NOMO-1 treated with DMSO at 0.1 percent for 48 hours (cell line): ENCODE measurements at regions not wholly inside any gene's neighbourhood (a gene's known extent, or its start where the extent isn't known, plus 50 kb on each side); places are given as distances from the start of the nearest gene placed in this dataset.
"Not testable (repeated sequence)": the region's sequence is repeated elsewhere in the genome, so short reads cannot be mapped to it uniquely, and the experiment has no call there.

Experiments
- DNase-seq: peaks from one replicate; lab custom pipeline; 2025; ENCODE audit not compliant: unreplicated experiment; lab: John Stamatoyannopoulos, UW

DNA sequence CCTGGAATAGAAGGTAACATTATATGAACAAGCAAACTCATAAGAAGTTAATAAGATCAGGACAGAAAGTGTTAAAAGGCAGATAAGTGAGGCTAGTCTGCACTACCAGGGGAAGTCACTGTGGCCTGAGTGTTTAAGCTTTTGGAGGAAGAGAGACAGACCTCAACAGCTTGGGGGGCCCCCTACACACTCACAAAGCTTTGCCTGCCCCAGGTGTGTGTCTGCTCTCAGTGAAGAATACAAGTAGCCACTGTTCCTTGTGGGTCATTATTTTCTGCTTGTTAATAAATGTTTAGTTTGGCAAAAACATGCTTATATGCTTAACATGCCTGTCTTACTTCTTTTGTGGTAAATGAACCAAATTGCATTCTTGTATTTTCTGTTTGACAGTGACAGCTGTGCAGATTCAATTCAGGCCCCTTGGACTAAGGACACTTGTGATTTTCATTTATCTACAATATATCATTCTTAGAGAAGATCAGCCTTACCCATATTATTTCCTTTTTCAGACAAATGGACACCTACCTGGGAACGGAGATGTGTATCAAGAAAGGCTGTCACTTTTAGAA is 50.7 kb upstream of the C12orf71 start:
- no peak for DNase-seq

DNA sequence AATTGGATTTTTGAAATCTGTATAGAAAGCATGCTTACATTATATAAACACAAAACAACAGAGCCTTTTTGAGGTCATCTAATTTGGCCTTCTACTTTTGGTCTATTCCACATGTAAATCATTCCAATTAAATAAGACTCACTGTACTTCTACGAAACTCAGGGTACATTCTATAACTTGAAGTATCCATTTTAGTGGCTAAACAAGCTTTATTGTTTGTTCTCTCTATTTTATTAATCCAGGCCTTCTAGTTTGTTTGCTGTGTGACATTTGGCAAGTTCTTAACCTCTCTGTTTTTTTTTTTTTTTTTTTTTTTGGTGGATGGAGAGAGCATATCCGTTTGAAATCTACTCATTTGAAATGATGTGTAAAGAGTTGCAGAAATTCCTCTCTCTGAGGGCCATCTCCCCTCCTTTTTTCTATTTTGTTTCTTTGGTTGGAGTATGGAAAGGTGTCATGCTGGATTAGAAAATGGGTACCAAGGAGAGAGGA is 58.1 kb upstream of the C12orf71 start:
- DNase-seq, result no peak

DNA sequence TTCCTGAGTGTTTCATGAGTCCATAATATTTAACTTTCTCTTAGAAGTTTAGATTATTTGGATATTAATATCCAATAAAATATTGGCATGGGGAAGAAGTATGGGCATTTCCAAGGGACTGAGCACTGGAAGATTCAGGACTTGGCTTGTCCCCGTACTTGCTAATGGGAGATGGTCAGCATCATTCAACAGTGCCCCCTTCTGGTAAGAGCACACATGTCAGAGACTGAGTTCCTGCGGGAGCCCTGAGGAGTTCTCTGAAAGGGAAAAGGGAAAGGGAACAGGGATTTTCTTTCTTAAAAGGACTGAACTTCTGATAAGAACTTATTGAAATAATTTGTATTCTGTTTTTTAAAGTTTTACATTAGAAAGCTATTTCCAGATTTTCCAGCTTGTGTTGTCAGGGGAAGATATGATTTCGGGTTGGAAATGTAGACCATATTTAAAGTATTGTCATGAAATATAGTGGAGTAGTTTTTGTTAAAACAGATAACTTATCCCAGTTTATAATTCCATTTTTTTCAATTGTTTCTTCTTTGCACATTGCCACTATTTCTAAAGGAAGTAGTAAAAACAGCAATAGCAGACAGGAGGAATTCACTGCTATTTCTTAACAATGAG is 59.8 kb upstream of the C12orf71 start:
- peak; percentile 45 for DNase-seq

DNA sequence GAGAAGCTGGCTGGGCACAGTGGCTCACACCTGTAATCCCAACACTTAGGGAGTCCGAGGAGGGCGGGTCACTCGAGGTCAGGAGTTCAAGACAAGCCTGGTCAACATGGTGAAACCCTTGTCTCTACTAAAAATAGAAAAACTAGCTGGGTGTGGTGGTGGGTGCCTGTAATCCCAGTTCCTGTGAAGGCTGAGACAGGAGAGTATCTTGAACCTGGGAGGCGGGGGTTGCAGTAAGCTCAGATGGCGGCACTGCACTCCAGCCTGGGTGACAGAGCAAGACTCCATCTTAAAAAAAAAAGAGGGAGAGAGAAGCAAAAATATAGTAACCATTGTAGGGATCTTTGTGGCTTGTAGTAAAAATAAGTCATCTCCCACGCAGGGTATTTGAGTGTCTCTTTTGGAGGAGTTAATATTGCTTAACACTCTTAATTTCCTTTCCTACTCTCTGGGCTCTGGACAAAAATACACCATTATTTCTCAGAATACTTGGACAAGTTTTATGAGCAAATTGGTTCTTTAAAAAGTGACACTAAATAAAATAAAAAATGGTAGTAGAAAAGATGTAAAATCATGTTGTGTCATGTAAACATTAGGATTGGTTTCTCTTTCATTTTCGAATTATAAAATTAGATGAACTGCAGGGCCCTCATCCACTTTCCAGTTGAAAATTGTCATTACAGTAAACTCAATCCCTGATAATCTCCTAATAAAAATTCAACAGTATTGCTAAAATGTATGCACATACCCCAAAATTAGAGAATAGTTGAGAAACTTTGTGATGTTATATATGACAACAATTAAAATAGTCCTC is 61.1 kb upstream of the C12orf71 start:
- no peak for DNase-seq

DNA sequence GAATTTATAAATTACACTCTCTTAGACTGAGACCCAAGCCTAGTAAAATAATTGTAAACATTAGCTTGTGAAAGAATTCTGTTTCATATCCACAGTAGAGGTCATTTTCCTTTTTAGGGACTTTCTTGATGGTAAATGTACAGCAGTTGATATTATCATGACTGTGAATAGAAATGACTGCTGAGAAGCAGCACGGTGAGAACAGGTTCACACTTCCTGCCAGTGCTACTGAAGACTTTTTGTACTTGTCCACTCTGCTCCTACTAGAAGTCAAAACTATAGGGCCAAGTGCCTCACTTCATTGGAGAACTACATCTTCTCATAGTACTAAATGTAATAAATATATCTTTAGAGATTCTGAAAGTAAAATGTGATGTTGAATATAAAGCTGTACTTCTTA is 63.3 kb upstream of the C12orf71 start:
- not testable (repeated sequence) for DNase-seq

DNA sequence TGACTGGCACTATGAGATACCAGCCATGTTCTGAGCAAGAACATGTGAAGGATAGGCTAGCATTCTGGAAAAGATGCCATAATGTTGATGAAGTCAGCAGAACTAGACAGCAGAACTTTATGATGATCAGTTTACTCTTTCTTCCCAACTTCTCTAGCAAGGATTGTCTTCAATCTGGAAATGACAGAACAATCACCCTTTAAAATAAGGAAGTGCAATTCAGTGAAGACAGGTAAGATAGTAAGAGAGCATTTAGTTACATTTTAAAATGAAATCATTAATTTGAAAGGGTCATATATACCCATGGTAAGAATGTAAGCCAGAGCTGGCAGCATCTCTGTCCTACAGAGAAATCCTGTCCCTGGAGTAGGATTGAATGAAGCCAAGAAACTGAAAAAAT is 66.0 kb upstream of the C12orf71 start:
- no peak for DNase-seq

DNA sequence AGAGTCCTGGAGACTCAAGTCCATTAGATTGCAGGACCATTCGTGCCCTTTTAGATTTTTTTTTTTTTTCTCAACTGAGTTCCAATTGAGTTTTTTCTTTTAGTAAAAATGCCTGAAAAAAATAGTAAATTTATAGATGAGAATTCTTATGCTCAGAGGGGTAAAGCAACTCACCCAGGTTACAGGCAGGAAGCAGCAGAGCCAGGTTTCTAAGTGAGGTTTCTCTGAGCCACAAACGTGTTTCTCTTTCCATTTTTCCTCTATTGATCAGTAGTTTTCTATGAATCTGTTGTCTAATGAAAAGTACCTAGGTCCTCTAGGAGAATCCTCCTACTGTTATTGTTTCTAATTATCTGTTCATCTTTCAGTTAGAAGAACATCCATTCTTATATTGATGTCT is 66.4 kb upstream of the C12orf71 start:
- DNase-seq, result no peak

DNA sequence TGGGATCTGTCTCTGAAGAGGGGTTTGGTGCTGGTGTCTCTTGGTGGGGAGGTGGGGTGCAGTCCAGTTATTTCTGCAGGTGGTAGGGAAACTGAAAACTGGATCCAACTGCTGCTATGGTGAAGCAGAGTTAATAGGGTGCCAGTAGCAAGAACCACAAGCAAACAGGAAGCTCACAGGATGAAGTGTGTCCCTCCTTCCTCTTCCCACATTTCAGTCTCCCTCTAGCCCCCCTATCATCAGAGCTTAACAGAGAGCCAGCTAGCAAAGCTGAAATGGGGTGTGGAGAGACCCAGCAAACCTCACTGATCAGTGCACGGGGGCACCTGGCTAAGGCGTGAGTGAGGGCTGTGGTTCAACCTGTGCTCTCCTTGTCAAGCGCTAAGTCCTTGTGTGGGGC is 69.1 kb upstream of the C12orf71 start:
- no peak for DNase-seq

DNA sequence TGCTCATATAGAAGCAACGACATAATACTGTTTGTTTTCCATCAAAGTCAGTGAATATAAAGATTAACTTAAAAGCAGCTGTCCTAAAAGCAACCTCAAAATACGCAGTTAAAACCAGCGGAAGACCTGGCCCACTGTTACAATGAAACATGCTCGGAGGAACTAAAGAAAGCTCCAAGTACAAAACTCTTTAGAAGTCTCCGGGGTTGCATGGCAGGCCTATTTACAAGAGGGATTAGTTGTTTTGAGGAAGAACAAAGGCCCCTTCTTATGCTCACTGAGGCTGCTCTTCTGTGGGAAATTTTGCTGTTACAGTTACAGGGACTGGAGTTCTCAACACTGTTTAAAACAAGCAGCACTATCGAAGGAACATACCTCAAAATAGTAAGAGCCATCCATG is 75.9 kb upstream of the C12orf71 start:
- DNase-seq, result no peak

DNA sequence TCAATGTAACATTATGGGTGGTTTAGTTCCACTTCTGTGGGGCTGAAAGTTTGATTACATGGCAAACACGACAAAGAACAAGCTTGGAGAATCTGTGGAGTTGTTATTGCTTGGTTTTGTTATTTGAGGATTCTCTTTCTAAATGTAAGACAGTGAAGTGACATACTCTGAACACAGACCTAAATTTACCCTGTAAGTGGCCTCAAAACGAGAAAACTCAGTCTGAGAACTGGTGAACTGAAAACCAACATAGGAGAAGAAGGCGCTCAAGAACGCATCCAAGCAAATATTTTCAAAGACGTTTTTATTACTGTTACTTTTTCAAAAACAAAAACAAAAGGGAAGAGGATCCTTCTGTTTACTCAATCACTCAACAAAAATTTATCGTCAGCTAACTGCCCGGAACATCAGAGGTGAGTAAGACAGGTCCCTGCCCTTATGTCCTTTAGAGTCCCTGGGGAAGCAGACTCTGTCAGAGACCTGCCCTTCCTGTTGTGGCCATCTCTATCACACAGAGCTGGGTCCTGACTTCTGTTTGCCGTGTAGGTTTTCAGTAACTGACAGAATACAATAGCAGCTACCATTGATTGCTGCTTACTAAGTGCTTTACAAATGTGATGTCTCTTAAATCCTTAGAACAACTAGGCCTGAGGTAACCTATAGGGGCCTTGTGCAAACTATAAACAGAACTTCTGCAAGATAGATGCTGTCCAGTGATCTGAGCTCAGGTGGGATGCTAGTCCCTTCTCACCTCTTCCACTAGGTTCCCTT is 79.3 kb upstream of the C12orf71 start:
- DNase-seq, result no peak

DNA sequence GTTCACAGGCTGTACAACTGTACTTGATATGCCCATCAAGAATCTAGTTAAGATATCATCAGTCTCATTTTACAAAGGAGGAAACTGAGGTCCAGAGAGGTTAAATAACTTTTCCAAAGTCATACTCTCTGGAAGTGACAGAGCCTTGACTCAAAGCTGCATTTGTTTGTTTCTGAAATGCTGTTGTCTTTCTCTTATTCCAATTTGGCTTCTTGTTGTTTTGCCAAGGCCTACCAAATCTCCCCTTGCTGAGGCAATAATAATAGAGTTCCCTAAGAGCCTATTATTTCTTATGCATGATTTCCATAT is 79.8 kb upstream of the C12orf71 start:
- no peak for DNase-seq

DNA sequence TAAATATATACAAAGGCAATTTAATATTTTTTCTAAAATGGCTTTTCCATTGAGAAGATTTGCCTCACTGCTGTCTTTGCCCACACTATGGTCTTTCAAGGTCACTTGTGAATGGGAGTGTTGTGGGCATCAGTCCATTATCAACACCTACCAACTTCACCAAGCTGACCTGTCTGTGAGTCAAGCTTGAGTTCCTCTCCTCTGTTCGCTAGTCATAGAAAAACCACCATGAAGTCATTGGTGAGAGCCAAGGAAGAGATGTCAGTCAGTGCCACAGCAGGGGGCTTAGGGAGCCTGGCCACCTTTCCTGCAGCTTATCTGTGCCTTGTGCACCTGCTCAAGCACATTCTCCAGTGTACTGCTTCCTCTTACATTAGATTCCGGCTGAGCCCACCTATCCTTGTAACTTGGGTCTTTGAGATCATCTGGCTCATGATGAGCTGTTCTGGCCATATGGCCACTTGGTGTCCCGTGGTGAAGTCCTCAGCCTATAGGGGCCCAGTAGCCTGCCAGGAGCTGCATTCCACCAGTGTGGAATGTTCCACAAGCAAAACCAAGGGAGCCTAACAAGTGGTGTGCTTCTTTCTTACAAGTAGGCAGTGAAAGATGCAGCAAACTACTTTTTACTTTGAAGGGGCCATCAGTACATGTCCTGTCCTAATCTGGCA is 80.8 kb upstream of the C12orf71 start:
- DNase-seq, result no peak

DNA sequence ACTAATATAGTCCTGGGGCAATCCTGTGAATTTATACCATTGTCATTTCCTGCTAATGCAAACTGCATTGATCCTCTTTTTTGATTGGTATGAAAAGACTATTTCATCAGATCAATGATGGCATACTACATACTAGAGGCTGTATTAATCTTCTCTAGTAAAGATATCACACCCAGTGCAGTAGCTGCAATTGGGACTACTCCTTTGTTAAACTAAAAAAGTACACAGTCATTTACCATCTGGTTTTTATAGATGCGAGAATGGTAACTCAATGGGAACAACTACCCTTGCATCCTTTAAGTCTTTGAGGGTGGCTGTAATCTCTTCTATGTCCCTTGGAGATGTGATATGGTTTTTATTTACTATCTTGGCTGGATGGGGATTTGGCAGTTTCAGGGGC is 80.2 kb upstream of the STK38L start:
- no peak for DNase-seq

DNA sequence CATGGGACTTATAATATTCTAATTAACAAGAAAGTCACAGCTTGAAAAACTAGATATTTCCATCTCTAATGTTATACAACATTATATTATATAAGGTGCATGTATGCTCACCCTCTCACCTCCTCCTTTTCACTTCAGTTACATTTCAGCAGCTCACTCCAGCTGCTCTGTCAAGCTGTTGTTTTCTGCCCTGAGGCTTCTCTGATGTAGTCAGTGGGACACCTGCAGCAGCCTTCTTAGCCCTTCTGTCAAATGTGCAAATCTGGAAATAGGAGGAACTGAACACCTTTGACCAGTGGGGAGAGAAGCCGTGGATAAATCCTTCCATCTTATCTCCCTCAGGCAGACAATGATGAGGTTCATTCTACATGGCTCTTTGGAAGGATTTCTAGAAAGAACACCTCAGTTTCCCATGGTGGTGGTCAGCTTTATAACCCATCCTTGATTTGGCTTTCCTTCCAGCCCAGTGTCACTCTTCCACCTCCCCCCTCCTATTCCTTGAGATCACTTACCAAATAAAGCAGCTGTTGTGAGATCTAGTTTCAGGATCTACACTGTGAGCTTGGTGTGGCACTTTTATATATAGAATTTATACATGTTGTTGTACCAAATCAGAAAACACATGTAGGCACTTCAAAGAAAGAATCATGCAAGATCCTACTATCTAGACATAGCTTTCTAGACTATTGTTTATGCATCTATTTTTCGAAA is 79.6 kb upstream of the STK38L start:
- DNase-seq, result no peak

DNA sequence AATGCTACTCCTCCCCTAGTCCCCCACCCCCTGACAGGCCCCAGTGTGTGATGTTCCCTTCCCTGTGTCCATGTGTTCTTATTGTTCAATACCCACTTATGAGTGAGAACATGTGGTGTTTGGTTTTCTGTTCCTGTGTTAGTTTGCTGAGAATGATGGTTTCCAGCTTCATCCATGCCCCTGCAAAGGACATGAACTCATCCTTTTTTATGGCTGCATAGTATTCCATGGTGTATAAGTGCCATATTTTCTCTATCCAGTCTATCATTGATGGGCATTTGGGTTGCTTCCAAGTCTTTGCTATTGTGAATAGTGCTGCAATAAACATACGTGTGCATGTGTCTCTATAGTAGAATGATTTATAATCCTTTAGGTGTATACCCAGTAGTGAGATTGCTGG is 78.1 kb upstream of the STK38L start:
- not testable (repeated sequence) for DNase-seq

DNA sequence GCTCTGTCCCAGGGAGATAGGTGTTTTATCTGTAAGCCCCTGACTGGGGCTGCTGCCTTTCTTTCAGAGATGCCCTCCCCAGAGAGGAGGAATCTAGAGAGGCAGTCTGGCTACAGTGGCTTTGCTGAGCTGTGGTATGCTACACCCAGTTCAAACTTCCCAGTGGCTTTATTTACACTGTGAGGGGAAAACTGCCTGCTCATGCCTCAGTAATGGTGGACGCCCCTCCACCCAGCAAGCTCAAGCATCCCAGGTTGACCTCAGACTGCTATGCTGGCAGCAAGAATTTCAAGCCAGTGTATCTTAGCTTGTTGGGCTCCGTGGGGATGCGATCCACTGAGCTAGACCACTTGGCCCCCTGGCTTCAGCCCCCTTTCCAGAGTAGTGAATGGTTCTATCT is 72.6 kb upstream of the STK38L start:
- DNase-seq, result not testable (repeated sequence)

DNA sequence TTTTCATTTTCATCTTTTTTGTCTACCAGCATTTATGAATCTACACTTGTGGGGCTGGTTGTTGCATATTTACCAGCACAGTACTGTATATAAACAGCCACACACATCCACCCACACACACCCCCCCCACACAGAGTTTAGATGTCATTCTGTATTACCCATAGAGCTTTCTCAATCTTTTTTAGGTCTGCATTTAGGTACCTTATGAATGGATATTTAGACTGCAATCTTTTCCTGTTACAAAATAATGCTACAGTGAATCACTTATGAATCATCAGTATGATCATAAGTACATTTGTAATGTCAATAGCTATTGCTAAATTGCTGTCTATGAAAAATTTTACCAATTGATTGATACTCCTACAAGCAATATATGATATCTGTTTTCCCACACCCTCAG is 67.3 kb upstream of the STK38L start:
- DNase-seq, result peak; percentile 44

DNA sequence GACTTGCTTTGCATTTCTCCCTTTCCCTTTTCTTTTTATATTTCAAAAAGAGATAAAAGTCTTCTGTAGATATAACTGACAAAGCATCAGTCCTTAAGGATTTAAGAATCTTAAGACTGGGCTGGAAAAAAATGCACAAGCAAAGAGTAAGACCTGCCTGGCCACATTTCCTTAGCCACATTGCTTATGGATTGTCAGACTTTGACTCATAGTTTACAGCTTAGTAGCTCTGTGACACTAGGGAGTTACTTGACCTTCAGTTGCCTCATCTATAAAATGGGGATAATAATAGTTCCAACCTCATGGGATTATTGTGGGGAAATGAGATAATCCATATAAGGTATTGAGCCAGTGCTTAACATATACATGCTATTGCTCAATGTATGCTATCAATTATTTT is 66.4 kb upstream of the STK38L start:
- DNase-seq, result no peak

DNA sequence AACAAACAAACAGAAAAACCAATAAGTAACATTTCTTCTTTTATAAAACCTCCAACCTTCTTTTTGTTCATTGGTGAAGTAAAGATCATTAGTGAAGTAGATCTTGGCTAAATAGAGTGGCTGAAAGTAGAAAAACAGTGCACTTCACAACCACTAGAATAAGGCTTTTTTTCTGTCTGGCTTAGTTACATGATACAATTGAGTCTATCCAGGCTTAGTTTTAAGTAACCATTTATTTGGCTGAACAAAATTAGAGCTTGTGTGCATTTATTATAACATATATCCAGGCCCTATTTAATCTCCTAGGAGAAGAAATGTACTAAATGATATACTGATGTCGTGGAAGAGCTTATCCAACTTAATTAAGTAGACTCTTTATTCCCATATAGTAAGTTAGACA is 65.8 kb upstream of the STK38L start:
- DNase-seq, result no peak

DNA sequence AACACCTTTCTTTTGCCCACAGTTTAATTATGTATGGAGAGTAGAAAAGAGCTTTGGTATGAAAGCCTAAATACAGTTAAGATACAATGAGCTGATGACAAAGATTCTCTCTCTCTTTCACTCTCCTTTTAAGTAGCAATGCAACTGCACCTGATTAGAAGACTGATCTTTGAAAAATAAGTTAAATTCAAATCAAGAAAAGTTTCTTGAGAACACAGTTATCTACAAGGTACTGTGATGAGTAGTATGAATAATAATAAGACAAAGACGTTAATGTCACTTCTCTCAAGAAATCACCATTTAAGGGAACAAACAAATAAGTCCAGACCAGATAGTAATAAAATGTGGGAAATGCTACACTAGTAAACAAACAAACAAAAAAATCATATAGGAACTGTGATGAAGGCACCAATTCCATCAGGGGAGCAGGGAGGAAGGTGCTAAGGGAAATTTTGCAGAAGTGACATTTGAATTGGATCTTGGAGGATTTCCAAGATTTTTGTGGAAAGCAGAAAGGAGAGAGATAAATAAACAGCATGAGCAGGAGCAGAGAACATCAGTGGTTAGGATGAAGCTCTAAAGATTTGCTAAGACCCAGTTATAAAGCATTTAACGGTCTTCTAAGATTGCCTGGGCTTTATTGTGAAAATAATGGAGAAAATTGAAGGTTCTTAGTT is 65.2 kb upstream of the STK38L start:
- DNase-seq, result no peak
